OCI-LY7 (cell line): ENCODE measurements at regions not wholly inside any gene's neighbourhood (a gene's known extent, or its start where the extent isn't known, plus 50 kb on each side); places are given as distances from the start of the nearest gene placed in this dataset.

ENCODE experiments used
- BruUV-seq: library from RNA; stranded (reverse); fragments of 400-500 nt; replicated peaks from 2 replicates; lab custom pipeline; 2021; lab: Mats Ljungman, UMichigan
- CTCF ChIA-PET: fragments of 300-600 bp; sonication (Branson Sonifier 250); formaldehyde crosslinking; loops from one replicate; lab custom pipeline; 2022; ENCODE audit warnings: antibody characterized with exemption; ENCODE audit not compliant: unreplicated experiment; lab: Charles Lee
- POLR2A ChIA-PET: fragments of 300-600 bp; sonication (Branson Sonifier 250); formaldehyde crosslinking; loops from one replicate; lab custom pipeline; 2022; ENCODE audit warnings: antibody characterized with exemption; lab: Charles Lee
- DNase-seq: peaks from one replicate; pipeline ENCODE4 v3.0.0-alpha.2; 2015; ENCODE audit warnings: low spot score
- H2AFZ ChIP-seq: fragments of 200-600 bp; sonication (generic), shearing (Covaris generic); 2 replicates; pipeline ENCODE4 v1.6.1; 2014; ENCODE audit warnings: mild to moderate bottlenecking, antibody characterized with exemption, low read length, moderate library complexity
- H3K27ac ChIP-seq: fragments of 200-600 bp; sonication (generic); 2 replicates; pipeline ENCODE4 v1.5.1; 2014; ENCODE audit warnings: mixed run types, low read depth, mild to moderate bottlenecking, moderate library complexity, low read length, inconsistent platforms; ENCODE audit not compliant: poor library complexity, severe bottlenecking
- H3K36me3 ChIP-seq: fragments of 200-600 bp; sonication (generic); 2 replicates; pipeline ENCODE4 v1.6.1; 2014; ENCODE audit warnings: mild to moderate bottlenecking, antibody characterized with exemption, low read length, moderate library complexity, mixed read lengths; ENCODE audit not compliant: insufficient read depth
- H3K4me1 ChIP-seq: fragments of 200-600 bp; sonication (generic); 2 replicates; pipeline ENCODE4 v1.5.1; 2014; ENCODE audit warnings: mild to moderate bottlenecking, low read length; ENCODE audit not compliant: insufficient read depth, poor library complexity, severe bottlenecking
- H3K4me2 ChIP-seq: fragments of 200-600 bp; sonication (generic); 2 replicates; pipeline ENCODE4 v1.6.1; 2014; ENCODE audit warnings: mild to moderate bottlenecking, low read length
- H3K4me3 ChIP-seq: fragments of 200-600 bp; sonication (generic); 2 replicates; pipeline ENCODE4 v1.5.1; 2014; ENCODE audit warnings: mild to moderate bottlenecking, low read depth, low read length; ENCODE audit not compliant: poor library complexity, severe bottlenecking
- H3K79me2 ChIP-seq: fragments of 200-600 bp; sonication (generic); 2 replicates; pipeline ENCODE4 v1.6.1; 2016; ENCODE audit warnings: low read depth, mild to moderate bottlenecking, low read length, moderate library complexity, mixed read lengths; ENCODE audit not compliant: insufficient read depth
- H3K9me2 ChIP-seq: fragments of 200-600 bp; sonication (generic); 2 replicates; pipeline ENCODE4 v1.6.1; 2016; ENCODE audit warnings: mild to moderate bottlenecking, low read length, mixed read lengths; ENCODE audit not compliant: insufficient read depth
- H3K9me3 ChIP-seq: fragments of 200-600 bp; sonication (generic); 2 replicates; pipeline ENCODE4 v1.6.1; 2014; ENCODE audit warnings: mild to moderate bottlenecking, mixed run types, low read length, mixed read lengths
- H4K20me1 ChIP-seq: fragments of 200-600 bp; sonication (generic); 2 replicates; pipeline ENCODE4 v1.6.1; 2014; ENCODE audit warnings: mild to moderate bottlenecking, antibody characterized with exemption, low read length, moderate library complexity, mixed read lengths; ENCODE audit not compliant: insufficient read depth
- EZH2phosphoT487 ChIP-seq: fragments of 200-600 bp; sonication (generic); IDR thresholded peaks from 2 replicates; pipeline ENCODE4 v1.6.1; 2018; ENCODE audit warnings: low read depth, borderline replicate concordance, mild to moderate bottlenecking, mixed run types, antibody characterized with exemption, low read length, moderate library complexity, mixed read lengths
- intact Hi-C: fragments of 100-400 bp; cut with micrococcal nuclease; formaldehyde crosslinking; loops from one replicate; pipeline ENCODE4 v1.10.0; 2022; ENCODE audit not compliant: unreplicated experiment
- TF ChIP-seq, protein P1 (sequence below): fragments of 200-600 bp; sonication (generic); conservative IDR thresholded peaks from 2 replicates; pipeline ENCODE4 v1.5.1; 2014; ENCODE audit warnings: mild to moderate bottlenecking, antibody characterized with exemption, low read length, moderate library complexity, mixed read lengths

DNA sequence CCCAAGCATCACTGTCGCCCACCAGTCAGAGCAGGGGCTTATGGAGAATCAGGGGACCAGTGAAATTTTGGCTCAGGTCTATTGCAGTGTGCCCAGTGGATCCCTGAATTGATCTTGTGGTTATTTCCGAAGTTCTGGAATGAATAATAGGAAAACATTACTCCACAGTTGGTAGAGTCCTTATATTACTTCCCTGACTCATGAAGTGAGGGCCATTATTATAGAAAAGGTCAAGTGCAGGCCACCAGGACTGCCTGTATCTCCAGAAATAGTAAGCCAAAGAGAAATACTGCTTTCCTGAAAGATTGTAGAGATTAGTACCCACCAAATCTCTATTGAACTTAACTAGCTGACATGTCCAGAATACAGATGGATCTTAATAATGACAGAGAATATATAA is 335.0 kb downstream of the NPR3 start:
- no peak for DNase-seq
- TF ChIP-seq, protein P1, sequence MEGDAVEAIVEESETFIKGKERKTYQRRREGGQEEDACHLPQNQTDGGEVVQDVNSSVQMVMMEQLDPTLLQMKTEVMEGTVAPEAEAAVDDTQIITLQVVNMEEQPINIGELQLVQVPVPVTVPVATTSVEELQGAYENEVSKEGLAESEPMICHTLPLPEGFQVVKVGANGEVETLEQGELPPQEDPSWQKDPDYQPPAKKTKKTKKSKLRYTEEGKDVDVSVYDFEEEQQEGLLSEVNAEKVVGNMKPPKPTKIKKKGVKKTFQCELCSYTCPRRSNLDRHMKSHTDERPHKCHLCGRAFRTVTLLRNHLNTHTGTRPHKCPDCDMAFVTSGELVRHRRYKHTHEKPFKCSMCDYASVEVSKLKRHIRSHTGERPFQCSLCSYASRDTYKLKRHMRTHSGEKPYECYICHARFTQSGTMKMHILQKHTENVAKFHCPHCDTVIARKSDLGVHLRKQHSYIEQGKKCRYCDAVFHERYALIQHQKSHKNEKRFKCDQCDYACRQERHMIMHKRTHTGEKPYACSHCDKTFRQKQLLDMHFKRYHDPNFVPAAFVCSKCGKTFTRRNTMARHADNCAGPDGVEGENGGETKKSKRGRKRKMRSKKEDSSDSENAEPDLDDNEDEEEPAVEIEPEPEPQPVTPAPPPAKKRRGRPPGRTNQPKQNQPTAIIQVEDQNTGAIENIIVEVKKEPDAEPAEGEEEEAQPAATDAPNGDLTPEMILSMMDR: no peak
- no peak for TF ChIP-seq EZH2phosphoT487
- ChIA-PET CTCF (no interaction called here), POLR2A (no interaction called here)
- H4K20me1 ChIP-seq: no peaks in the 10 kb centered on the region
- no peaks in the 10 kb centered on the region for H3K36me3 ChIP-seq
- no peak overlapping the region for H3K4me2 ChIP-seq
- no TSS peak for BruUV-seq
- H3K79me2 ChIP-seq: no peaks in the 10 kb centered on the region
- no peaks in the 10 kb centered on the region for H3K9me2 ChIP-seq
- no peak overlapping the region for H2AFZ ChIP-seq
- no peak overlapping the region for H3K4me3 ChIP-seq
- H3K9me3 ChIP-seq: 0 out of 2 replicates have a peak, but pooled peaks cover 1% of the 10 kb centered on the region
- intact Hi-C loops: no loop called here
- no peak overlapping the region for H3K27ac ChIP-seq
- H3K4me1 ChIP-seq: no peaks in the 10 kb centered on the region

- Histone ChIP-seq H3K36me3 (no peaks in the 10 kb centered on the region), H3K9me2 (no peaks in the 10 kb centered on the region), H2AFZ (no peak overlapping the region), H3K4me3 (no peak overlapping the region), H3K4me1 (no peaks in the 10 kb centered on the region), H3K79me2 (no peaks in the 10 kb centered on the region), H4K20me1 (no peaks in the 10 kb centered on the region), H3K4me2 (no peak overlapping the region), H3K9me3 (no peaks in the 10 kb centered on the region), H3K27ac (no peak overlapping the region)
- CTCF ChIA-PET: no interaction called here
- TF ChIP-seq, protein P1: no peak
- no peak for TF ChIP-seq EZH2phosphoT487
- no TSS peak for BruUV-seq
- POLR2A ChIA-PET: interaction anchor here (0.6 kb wide), 1 partner anchor 50 kb away, joined by 3 read pairs; no protein-coding TSS in a partner anchor
- no peak for DNase-seq
- intact Hi-C loops: no loop called here
These were observed 337.2 kb downstream of the NPR3 start for GRCh38 chr5:33048315-33048714.

- no peaks in the 10 kb centered on the region for H3K9me2 ChIP-seq
- ChIA-PET CTCF (no interaction called here), POLR2A (interaction anchor here (0.7 kb wide), 1 partner anchor 18 kb away, joined by 3 read pairs; no protein-coding TSS in a partner anchor)
- no peaks in the 10 kb centered on the region for H3K36me3 ChIP-seq
- H3K9me3 ChIP-seq: no peaks in the 10 kb centered on the region
- H3K79me2 ChIP-seq: no peaks in the 10 kb centered on the region
- TF ChIP-seq, protein P1: no peak
- TF ChIP-seq EZH2phosphoT487: no peak
- no peak overlapping the region for H3K27ac ChIP-seq
- BruUV-seq: no TSS peak
- no peak overlapping the region for H3K4me3 ChIP-seq
- no peak for DNase-seq
- H3K4me1 ChIP-seq: no peaks in the 10 kb centered on the region
- no peak overlapping the region for H3K4me2 ChIP-seq
- intact Hi-C loops: no loop called here
- no peaks in the 10 kb centered on the region for H4K20me1 ChIP-seq
- no peak overlapping the region for H2AFZ ChIP-seq
These were observed 338.2 kb downstream of the NPR3 start for GRCh38 chr5:33049298-33049697.
